ENCODE measurements at regions not wholly inside any gene's neighbourhood (a gene's known extent, or its start where the extent isn't known, plus 50 kb on each side); places are given as distances from the start of the nearest gene placed in this dataset.

GRCh38 chr3:81838457-81838856 is 77.0 kb upstream of the GBE1 start:
- no peaks in the 10 kb centered on the region for H3K27me3 Mint-ChIP-seq (ENCODE audit: insufficient read depth, low read depth, poor library complexity)
- no peak for ATAC-seq
- TF ChIP-seq REST (IDR thresholded peaks at IDR 0.05; ENCODE audit: unreplicated experiment) (no peak), POLR2AphosphoS5 (IDR thresholded peaks at IDR 0.05; ENCODE audit: low read depth) (no peak), EZH2phosphoT487 (IDR thresholded peaks at IDR 0.05; ENCODE audit: unreplicated experiment) (no peak), ZNF114 (CRISPR knock-in tag; IDR thresholded peaks at IDR 0.05) (no peak), EZH2 (IDR thresholded peaks at IDR 0.05; ENCODE audit: low read depth, unreplicated experiment) (no peak), CREB1 (CRISPR knock-in tag; IDR thresholded peaks at IDR 0.05; ENCODE audit: low read depth) (no peak), ZNF331 (CRISPR knock-in tag; IDR thresholded peaks at IDR 0.05; ENCODE audit: low read depth) (no peak), NANOG (IDR thresholded peaks at IDR 0.05; ENCODE audit: borderline replicate concordance) (no peak), ETS1 (IDR thresholded peaks at IDR 0.05) (no peak), ZNF462 (CRISPR knock-in tag; IDR thresholded peaks at IDR 0.05) (no peak), JUNB (IDR thresholded peaks at IDR 0.05; ENCODE audit: unreplicated experiment) (no peak), STAT1 (IDR thresholded peaks at IDR 0.05; ENCODE audit: unreplicated experiment) (no peak), CTCF (conservative IDR thresholded peaks at IDR 0.05; ENCODE audit: low read depth in 2 of 2) (no peak)

More at GRCh38 chr3:81838457-81838856, 77.0 kb upstream of the GBE1 start:
- Histone ChIP-seq H3K9me2 (ENCODE audit: insufficient read depth) (no peaks in the 10 kb centered on the region), H3K27ac (ENCODE audit: low read depth) (no peak overlapping the region), H4K20me1 (replicated peaks; ENCODE audit: insufficient read depth) (no peaks in the 10 kb centered on the region), H3K79me2 (replicated peaks; ENCODE audit: insufficient read depth) (no peaks in the 10 kb centered on the region), H3K36me3 (ENCODE audit: insufficient read depth) (no peaks in the 10 kb centered on the region), H3K27me3 (ENCODE audit: insufficient read depth) (no peaks in the 10 kb centered on the region), H3K4me3 (no peak overlapping the region), H3K4me2 (no peak overlapping the region), H3K4me1 (ENCODE audit: insufficient read depth) (peaks cover 35% of the 10 kb centered on the region), H3F3A (replicated peaks; ENCODE audit: low read depth) (no peaks in the 10 kb centered on the region), H2AFZ (peak overlapping the region; percentile 85)
- Mint-ChIP-seq H3K36me3 (ENCODE audit: low read depth) (no peaks in the 10 kb centered on the region), H3K27ac (0 out of 2 replicates have a peak overlapping the region, but pooled peaks have one; percentile 3), H3K9me3 (no peaks in the 10 kb centered on the region), H3K4me3 (no peak overlapping the region), H3K4me1 (peaks cover 30% of the 10 kb centered on the region)
- DNase-seq (ENCODE audit: low spot score), result no peak
